Testis (tissue), 2 donors: ENCODE measurements at regions not wholly inside any gene's neighbourhood (a gene's known extent, or its start where the extent isn't known, plus 50 kb on each side); places are given as distances from the start of the nearest gene placed in this dataset.

Experiments used
- CTCF ChIP-seq, 3 experiments: fragments of 450-650 bp in 2 of 3; fragments of 200-600 bp in 1 of 3; sonication (generic) in 1 of 3; IDR thresholded peaks; one replicate each; pipeline ENCODE4 v1.5.1; 2016 to 2019; ENCODE audit warnings: antibody characterized with exemption in 3 of 3, mild to moderate bottlenecking in 2 of 3, moderate library complexity in 1 of 3
- POLR2A ChIP-seq: fragments of 450-650 bp; IDR thresholded peaks from one replicate; pipeline ENCODE4 v1.6.1; 2017; ENCODE audit warnings: antibody characterized with exemption, mild to moderate bottlenecking, moderate library complexity

- TF ChIP-seq POLR2A (no peak), CTCF (IDR thresholded peaks at IDR 0.05) (no peak)
Observed at GRCh38 chr9:81387360-81388106, 301.8 kb downstream of the TLE1 start.
